Fibroblast of skin of back (primary cell): ENCODE measurements at regions not wholly inside any gene's neighbourhood (a gene's known extent, or its start where the extent isn't known, plus 50 kb on each side); places are given as distances from the start of the nearest gene placed in this dataset.

Experiments used
- DNase-seq: peaks from one replicate; pipeline ENCODE4 v3.0.0-alpha.2; 2013

- no peak for DNase-seq
Observed at GRCh38 chr10:129343141-129343540, 123.9 kb upstream of the MGMT start.

- DNase-seq: no peak
Observed at GRCh38 chr10:129344103-129344502, 122.9 kb upstream of the MGMT start.

DNA sequence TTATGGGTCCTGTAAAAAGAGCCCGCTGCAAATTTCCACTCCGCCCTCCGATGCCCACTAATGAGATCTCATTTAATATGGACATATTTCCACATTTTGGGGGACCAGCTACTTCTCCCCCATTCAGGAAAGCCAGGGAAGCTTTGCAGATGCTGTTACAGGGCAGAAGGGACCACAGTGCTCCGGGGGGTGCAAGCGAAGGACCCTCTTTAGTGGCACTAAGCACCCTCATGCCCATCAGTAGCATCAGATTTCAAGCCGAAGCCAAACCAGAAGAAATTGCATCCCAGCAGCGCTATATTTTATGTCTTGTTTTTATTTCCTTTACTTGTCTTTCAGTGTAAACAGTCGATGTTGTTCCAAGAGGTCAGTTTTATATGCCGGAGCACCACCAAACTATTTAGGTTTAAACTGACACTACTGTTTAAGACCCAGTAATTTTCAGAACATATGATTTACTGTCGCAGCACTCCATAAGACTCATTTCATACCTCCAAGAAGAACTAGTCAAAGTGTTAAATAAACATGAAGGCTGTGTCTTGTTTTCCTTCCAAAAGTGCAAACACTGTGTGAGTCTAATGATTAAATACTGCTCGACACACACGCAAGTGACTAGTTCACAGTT, 122.2 kb upstream of the MGMT start:
- DNase-seq: no peak

DNA sequence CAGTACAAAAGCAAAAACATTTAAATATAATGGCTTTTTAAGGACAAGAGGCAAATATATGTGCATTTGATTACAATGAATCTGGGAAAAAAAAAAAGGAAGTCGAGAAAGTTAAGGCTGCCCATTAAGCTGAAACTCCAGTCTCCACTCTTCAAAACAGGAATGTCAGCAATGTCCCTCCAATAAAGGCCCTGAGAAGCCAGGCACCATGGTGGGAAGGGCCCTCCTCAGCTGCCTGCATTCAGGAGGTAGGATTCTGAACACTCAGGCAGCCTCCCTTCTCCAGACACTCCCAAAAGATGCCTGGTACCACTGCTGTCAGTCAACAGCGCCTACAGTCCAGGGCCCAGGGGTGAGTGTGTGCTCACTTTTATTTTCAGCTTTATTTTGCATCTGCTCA, 121.3 kb upstream of the MGMT start:
- DNase-seq: no peak

DNA sequence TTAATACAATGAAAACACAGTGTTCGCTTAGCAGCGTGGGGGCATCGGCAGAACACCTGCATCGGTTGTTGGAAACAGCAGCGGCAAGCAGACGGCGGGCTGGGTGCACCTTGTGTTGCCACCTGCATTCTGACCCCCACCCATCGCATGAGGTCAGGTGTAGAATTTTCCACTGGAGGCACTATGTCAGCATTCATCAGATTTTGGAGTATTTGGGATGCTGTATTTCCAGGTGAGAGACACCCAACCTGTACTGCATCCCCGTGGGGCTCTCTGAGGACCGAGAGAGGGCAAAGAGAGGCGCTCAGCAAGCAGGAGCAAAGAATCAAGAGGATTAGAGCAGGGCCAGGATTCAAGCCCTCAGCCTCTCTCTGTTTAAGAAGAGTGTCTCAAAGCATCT, 116.4 kb upstream of the MGMT start:
- DNase-seq: no peak

GRCh38 chr10:129353101-129353500, 113.9 kb upstream of the MGMT start:
- no peak for DNase-seq

GRCh38 chr10:129360046-129360445, 107.0 kb upstream of the MGMT start:
- DNase-seq: no peak

DNA sequence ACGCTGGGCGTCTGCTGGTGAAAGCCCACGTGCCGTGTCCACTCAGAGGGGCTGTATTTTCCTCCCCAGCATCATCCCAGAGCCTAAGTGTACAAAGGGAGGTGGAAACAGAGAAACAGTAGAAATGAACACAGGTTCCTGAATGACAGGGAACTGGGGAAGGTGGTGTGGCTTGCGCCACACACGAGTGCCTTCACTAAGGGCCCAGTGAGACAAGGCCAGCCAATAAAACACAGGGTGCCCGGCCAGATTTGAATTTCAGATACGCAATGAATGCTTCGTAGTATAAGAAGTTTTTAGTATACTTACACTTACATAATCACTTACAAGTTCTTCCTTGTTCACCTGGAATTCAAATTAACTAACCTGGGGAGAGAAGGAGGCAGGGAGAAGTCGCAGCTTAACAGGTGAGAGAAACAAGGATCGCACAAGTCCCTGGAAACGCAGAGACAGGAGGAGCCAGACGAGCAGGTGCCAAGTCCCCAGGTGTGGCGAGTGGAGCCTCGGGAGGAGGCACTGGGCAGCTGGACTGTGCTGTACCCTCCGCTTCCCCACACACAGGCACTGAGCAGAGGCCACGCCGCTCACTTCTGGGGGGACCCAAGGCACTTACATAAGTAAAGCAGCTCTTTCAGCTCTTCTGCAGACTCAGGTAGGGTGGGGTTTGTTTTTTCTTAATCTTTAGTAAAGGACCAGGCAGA, 105.2 kb upstream of the MGMT start:
- DNase-seq: no peak

- DNase-seq: no peak
Observed at GRCh38 chr10:129364949-129365348, 102.1 kb upstream of the MGMT start.

GRCh38 chr10:129365767-129366402, 101.2 kb upstream of the MGMT start:
- no peak for DNase-seq

DNA sequence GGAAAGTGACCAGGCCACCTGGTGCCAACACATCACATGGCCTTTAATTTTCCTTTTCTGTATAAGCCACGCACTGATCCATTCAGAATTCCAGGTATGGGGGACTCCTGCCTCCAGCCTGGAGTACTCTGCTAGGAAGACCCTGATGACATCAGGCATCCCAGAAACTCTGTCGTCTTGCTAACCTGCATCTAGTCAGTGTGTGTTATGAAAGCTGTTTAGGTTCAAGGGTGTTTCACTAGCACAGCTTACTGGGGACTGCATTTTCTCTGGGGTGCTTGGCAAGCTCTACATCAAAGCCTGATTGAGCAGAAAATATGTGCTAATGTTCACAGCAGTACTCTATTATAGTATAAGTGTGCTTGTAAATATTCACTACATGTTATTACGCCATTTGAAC, 100.6 kb upstream of the MGMT start:
- no peak for DNase-seq

DNA sequence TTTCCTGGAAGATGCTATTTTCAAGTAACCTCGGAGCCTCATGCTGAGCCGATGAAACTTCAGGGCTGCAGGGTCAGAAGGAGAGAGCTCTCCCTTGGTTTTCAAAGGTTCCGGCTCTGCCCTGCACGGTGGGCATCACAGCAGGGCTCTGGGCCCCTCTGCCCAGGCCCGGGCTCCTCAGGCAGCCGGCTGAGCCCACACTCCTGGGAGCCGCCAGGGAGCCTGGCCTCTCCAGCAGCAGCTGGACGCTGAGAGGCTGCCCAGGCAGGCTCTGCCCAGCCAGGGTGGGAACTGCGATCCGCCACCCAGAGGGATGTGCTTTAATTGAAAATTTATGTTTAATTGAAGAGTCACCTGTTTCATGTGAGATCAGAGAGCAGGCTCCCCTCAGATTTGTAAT, 97.5 kb upstream of the MGMT start:
- DNase-seq: no peak

DNA sequence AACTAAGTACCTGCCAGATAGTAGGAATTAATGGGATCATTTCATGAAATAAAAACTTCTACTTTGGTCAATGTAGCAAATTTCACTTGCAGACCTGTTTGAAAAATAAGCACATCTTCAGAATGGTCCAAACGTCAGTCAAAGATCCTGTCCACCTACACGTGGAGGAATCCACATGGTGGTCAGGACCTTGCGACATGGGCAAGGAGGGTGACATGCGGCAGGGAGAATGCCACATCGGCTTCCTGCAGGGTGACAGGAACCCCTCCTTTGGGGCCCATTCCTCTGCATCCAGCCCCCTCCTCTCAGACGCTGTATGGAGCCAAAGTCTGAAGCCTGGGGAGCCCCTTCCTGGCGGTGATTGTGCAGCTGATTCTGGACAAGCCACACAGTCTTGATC, 95.5 kb upstream of the MGMT start:
- DNase-seq: no peak

DNA sequence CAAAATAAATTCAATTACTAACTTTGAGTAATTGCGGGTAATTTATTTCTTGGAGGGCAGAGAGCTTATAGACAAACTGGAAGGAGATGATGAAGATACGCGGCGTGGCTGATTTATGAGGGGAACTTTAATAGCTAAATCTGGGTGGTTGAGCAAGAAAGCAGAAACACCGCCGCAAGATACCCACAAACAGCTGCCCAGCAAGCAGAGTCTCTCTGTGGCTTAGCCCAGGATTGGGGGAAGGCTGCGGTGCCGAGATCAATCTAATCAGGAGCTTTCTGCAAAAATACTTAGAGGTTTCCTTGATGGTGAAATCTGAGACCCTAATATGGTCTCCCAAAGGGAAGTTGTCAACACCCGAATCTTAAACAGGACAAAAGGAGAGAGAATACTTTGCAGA, 94.9 kb upstream of the MGMT start:
- no peak for DNase-seq

DNA sequence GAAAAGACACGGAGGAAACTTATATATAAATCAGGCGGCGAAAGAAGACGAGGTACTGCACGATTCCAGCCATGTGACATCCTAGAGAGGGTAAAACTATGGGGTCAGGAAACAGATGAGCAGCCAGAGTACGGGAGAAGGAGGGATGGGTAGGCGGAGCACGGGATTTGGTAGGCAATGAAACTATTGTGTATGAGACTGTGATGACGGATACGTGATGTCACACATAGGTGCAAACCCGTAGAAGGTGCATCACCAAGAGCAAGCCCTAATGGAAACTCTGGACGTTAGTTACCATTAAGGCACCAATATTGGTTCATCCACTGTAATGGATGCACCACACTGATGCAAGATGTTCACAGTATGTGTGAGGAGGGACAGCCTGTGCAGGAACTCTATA, 93.8 kb upstream of the MGMT start:
- DNase-seq: no peak

DNA sequence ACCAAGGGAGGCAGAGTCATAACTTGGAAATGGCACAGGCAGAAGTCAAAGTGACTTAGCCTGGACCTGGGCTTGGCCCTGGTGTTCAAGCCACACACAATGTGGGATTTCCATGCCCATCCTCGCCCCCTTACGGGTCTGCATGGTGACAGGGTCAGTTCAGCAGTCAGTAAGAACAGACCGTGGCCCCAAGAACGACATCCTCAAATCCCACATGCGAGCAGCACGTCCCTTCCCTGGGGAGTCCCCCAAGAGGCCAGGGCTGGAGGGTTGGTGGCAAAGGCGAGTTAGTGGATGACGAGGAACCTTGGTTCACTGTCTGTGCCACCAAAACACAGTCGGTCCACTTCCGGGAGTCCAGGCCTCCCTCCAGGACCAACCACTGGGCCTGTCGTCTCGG, 93.3 kb upstream of the MGMT start:
- no peak for DNase-seq

DNA sequence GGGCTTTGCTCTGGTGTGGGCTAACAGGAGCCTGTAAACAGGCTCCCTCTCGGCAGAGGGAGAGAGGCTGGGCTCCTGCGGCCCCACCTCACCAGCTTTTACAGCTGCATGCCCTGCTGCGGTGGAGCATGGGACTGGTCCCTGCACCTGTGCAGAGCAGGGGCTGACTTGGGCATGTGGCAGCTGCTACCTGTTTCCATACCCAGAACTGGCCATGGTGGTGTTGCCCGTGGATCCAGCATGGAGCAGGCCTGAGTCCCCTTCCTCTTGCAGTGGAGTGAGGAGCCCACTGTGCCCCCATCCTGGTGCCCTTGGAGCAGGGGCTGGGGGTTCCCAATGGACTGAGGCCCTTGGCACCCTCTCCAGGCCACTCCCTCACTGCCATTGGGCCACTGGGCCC, 91.9 kb upstream of the MGMT start:
- no peak for DNase-seq

DNA sequence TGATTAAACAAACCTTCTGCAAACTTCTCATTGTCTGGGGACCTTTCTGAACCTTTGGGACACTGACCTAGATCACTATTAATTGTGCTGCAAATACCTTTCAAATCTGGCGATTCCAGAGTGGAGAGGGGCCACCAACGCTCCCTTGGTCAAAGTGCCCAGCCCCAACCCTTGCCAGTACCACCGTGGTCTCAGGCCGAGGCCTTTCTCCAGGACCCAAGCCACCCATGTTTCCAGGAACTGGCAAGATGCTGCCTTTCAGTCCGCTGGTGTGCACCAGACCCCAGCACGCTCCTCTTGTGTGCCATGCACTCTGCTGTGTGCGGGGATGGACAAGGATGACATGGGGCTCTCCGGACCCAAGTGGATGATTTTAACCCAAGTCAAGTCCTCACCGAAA, 91.1 kb upstream of the MGMT start:
- DNase-seq: no peak

GRCh38 chr10:129380279-129380678, 86.8 kb upstream of the MGMT start:
- no peak for DNase-seq

GRCh38 chr10:129381741-129382140, 85.3 kb upstream of the MGMT start:
- DNase-seq: no peak

- DNase-seq: no peak
Observed at GRCh38 chr10:129382401-129382800, 84.6 kb upstream of the MGMT start.

DNA sequence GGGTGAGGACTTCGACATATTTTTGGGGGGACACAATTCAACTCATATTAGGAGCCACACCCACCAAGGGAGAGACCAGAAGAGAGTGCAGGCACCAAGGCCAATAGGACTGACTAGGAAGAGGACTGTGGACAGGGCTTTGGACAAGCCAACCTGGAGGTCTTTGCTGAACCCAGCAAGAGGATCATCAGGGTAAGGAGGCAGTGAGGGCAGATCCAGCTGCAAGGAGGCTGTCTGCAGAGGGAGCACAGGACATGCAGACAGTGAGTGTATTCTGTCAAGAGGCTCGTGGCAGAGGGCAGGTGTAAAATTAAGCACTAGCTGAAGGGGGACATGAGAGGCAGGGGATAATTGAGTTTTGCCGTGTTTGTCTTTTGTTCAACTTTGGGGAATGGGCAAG, 83.4 kb upstream of the MGMT start:
- DNase-seq: no peak

DNA sequence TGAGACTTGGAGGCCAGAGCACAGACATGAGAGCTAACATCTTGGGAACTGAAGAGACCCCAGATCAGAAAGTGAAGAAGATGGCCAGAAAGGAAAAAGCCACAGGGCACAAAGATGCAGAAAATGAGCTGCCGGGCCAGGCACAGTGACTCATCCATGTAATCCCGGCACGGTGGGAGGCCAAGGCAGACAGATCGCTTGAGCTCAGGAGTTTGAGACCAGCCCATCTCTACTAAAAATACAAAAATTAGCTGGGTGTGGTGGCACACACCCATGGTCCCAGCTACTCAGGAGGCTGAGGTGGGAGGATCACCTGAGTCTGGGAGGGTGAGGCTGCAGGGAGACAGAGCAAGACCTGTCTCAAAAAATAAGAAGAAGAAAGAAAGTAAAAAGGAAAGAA, 81.4 kb upstream of the MGMT start:
- DNase-seq: no peak
